ENCODE measurements at regions not wholly inside any gene's neighbourhood (a gene's known extent, or its start where the extent isn't known, plus 50 kb on each side); places are given as distances from the start of the nearest gene placed in this dataset.

- peak; percentile 23 for DNase-seq
These were observed 139.2 kb downstream of the KIF26A start for GRCh38 chr14:104277416-104278213.

- DNase-seq, result no peak
These were observed 139.8 kb downstream of the KIF26A start for GRCh38 chr14:104278214-104278534.

DNA sequence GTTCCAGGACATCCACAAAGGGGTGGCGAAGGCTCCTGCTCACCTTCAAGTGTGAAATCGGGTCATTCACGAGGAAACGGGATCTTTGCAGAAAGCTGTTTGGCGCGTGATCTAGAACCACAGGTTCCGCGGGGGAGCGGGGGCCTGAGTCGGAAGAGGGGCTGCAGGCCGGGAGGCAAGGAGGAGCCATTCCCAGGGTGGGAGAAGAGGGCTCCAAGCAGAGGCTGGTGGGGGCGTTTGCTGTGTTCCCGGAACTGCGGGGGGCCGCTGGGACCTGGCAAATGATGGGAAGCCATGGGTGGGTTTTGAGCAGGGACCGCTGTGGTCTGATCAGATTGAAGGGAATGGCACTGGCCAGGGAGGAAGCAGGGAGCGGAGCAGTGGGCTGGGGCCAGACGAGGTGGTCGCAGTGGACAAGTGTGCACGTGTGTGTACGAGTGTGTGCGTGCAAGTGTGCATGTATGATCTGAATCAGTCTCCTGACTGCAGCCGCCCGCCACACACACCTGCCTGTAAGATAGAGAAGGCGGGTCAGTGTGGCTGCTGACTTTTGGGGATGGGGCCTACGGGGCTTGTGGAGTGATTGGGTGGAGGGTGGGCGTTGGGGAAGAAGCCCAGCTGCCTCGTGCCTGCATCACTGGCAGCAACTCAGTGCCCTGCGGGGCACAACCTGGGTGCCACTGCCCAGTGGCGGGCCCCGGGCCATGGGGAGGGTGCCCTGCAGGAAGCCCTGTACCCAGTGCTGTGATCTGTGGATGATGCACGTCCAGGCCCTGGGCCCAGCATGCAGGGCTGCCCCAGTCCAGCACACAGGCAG, 141.9 kb downstream of the KIF26A start:
- DNase-seq, result peak; percentile 11

GRCh38 chr14:104280902-104281767, 142.7 kb downstream of the KIF26A start:
- DNase-seq, result no peak

- no peak for DNase-seq
These were observed 143.4 kb downstream of the KIF26A start for GRCh38 chr14:104281768-104282301.

DNA sequence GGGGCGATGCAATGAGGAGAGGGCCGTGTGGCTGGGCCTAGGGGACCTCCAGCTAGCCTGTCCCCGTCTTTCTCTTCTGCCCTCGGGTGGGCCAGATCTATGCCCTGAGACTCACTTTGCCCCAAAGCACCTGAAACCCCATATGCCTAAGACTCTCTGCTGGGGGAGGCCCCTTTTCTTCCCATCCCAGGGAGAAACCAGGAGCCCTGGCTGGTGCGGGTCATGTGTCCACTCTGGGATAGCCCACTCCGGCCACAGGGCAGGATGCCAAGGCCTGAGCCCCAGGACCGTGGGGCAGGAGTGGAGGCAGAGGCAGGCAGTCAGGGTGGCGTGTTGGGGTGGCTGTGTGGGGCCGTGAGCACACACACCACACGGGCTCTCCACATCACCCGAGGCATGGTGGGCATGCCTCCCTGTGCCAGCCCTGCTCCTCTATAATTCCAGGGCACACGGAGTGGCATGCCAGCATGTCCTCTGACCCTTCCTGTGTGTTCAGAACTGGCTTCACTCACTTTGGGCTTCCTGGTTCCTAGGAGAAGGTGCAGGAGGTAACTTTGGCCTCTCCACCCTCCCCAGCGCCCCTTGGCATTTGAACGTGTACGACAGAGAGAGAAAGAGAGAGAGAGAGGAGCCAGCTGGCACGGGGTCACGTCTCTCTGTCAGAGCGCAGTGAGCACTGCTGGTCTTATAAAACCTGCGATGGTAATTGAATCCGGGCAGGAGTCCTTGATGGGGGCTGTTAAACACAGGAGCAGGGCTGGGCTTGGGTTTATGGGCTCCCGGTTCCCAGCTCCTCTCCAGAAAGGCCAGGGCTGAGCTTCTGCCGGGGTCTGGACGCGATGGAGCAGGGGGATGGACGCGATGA, 144.2 kb downstream of the KIF26A start:
- no peak for DNase-seq

DNA sequence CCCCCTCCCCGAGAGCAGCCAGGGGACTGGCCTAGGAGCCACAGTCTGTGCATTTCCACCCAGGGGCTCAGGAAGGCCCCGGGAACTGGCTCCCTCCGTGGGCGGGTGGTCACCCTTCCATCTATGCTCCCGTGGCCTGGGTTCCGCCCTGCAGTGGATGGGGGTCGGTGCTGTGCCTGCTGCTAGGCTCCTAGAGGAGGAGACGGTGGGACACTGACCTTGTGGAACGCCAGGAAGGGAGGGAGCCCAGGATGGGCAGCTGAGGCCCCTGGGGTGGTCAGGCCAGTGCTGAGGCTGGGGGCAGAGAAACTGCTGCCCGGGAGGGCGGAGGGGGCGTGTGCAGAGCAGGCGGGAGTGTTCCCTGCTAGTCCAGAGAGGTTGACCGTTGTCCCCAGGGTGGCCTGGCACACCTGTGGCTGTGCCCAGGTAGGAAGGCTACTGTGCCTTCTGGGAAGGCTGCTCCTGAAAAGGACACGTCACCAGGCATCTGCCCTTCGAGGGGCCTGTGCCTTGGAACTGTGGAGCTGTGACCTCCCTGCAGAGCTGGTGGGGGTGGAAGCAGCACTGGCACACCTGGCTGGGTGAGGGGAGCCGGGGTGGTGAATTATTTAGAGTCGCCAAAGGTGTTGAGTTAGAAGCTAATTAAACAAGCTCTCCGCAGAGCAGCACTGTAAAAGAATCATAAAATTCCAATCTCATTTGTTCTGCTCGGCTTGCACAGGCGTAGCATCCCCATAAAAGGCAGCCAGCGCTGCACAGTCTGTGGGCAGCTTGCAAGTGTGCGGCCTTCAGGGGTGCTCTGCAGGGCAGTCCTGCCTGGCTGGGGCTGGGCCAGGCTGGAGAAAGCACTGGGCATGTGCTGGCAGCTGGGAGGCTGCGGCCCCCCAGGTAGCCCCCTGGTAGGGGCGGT, 145.1 kb downstream of the KIF26A start:
- no peak for DNase-seq

- DNase-seq, result no peak
These were observed 145.8 kb downstream of the KIF26A start for GRCh38 chr14:104284107-104284592.

GRCh38 chr14:104284636-104285507, 146.5 kb downstream of the KIF26A start:
- no peak for DNase-seq

- no peak for DNase-seq
These were observed 147.1 kb downstream of the KIF26A start for GRCh38 chr14:104285508-104285840.

DNA sequence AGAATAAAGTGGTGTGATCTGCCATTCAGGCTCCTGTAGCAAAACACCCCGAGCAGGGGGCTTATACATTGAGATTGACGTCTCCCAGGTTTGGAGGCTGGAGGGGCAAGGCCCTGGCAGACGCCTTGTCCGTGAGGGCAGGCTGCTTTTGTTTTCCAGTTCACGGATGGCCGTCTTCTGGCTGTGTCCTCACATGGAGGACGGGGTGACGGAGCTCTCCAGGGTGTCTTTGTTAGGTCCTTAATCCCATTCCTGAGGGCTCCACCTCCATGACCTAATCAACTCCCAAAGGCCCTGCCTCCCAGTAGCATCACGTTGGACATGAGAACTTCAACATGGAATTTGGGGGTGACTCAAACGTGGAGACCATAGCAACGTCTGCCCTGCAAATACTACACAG, 147.7 kb downstream of the KIF26A start:
- no peak for DNase-seq

DNA sequence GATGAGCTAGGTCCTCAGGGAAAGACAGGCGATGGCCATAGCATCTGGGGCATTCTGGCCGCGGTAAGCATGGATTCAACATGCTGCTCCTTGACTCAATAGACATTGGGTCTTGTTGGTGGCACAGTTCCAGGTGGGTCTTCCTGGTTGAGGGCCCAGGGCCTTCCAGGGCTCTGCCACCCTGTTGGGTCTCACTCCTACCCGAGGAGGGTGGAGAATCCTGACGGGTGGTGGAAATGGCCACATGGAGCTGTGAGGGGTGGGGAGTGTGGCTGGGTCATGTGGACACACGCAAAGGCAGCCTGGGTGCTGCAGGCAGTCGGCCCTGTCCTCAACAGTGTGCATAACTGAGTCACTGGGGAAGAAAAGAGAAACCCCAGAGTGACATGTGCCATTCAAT, 148.1 kb downstream of the KIF26A start:
- no peak for DNase-seq

GRCh38 chr14:104287301-104288009, 149.1 kb downstream of the KIF26A start:
- DNase-seq, result no peak

DNA sequence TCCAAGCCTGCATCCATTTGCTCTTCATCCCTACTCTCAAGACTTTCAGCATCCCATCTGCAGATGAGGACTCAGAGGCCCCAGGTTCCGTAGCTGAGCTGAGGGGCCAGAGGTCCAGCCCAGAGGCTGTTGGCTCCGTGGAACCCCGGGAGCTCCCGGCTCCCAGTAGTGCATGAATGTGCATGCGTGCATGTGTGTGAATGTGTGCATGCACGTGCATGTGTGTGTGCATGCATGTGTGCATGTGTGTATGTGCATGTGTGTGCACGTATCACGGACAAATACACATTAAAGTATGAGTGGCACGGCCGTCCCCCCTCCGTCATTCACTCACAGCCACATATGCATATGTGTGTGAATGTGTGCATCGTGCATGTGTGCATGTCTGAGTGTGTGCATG, 149.9 kb downstream of the KIF26A start:
- no peak for DNase-seq

DNA sequence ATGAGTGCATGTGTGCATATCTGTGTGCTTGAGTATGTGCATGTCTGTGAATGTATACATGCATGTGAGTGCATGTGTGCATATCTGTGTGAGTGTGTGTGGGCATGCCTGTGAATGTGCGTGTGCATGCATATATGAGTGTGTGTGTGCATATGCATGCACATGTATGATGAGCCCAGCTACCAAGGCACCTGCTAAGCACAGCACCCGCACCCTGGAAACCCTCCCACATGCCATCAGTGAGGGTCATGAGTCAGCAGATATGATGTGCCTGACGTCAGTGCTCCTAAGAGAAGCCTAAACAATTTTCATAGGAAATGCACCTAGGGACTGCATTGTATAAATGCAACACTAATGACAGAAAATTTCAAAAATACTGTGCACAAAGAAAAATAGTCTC, 151.1 kb downstream of the KIF26A start:
- no peak for DNase-seq

DNA sequence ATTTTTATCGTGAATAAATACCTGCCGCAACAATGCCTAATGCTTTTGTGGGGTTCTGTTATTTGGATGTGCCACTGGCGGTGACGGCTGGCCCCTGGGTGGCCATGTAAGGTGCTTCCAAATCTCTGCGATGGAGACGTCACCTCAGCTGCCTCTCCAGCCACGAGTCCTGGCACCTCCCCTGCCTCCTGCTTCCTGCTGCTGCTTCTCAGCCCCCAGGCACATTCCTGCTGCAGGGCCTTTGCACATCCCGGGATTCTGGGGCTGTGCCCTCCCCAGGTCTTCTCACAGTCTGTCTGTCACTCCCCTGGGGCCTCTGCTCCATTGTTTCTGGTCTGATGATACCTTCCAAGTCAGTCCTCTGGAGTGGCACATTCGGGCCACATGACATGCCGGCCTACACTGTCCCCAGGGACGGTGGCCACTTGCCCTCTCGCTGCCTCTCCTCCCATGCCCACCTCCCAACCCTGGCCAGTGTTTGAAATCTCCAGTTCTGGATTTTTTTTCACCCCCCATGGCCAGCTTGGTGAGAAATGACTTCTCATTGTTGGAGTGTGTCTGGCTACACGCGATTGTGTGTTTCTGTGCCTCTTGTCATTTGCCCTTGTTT, 151.8 kb downstream of the KIF26A start:
- no peak for DNase-seq

DNA sequence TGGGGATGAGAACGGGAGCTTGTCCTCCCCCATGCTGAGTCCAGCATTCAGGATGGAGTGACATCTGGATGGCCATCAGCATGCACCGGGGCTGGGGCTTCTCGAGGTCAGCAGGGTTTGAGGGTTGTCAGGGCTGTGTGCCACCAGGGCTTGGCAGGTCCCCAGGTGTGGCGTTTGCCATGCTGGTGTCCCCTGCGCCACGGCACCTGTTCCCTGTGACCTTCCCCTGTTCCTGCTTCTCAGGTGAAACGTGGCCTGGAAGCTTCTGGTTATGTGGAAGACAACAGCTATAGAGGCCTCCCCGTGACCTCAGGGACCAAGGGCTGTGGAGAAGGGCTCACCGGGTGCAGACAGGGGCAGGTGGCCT, 152.4 kb downstream of the KIF26A start:
- no peak for DNase-seq

- DNase-seq, result no peak
These were observed 153.0 kb downstream of the KIF26A start for GRCh38 chr14:104291123-104292000.

Data from stimulated activated CD8-positive, alpha-beta memory T cell treated with anti-CD3 and anti-CD28 coated beads, Interleukin-4, amount 100 ng/mL, for 48 hours (primary cell).